Choroid plexus epithelial cell (primary cell): ENCODE measurements at regions not wholly inside any gene's neighbourhood (a gene's known extent, or its start where the extent isn't known, plus 50 kb on each side); places are given as distances from the start of the nearest gene placed in this dataset.

Experiments used
- DNase-seq: peaks from one replicate; pipeline ENCODE4 v3.0.0-alpha.2; 2010; ENCODE audit warnings: low read depth
- H3K4me3 ChIP-seq: 2 replicates; pipeline ENCODE4 v1.5.1; 2011; ENCODE audit warnings: low read depth, mild to moderate bottlenecking, control low read depth, low read length, moderate library complexity
- CTCF ChIP-seq: conservative IDR thresholded peaks from 2 replicates; pipeline ENCODE4 v1.5.1; 2011; ENCODE audit warnings: low read depth, mild to moderate bottlenecking, control low read depth, inconsistent platforms, low read length, moderate library complexity

GRCh38 chr2:59490994-59491393 lies 1062.5 kb downstream of the BCL11A start:
- no peak for DNase-seq
- TF ChIP-seq CTCF = no peak
- H3K4me3 ChIP-seq = no peak overlapping the region

- no peak for TF ChIP-seq CTCF
- no peak overlapping the region for H3K4me3 ChIP-seq
- DNase-seq = no peak
Observed at GRCh38 chr2:59490192-59490591, 1063.3 kb downstream of the BCL11A start.

GRCh38 chr2:59484673-59485072 lies 1068.8 kb downstream of the BCL11A start:
- no peak for TF ChIP-seq CTCF
- no peak overlapping the region for H3K4me3 ChIP-seq
- no peak for DNase-seq

GRCh38 chr2:59463426-59463825 lies 1090.0 kb downstream of the BCL11A start:
- no peak for TF ChIP-seq CTCF
- H3K4me3 ChIP-seq = no peak overlapping the region
- DNase-seq = no peak

GRCh38 chr2:59462422-59463197 lies 1090.8 kb downstream of the BCL11A start:
- no peak for TF ChIP-seq CTCF
- no peak for DNase-seq
- H3K4me3 ChIP-seq = no peak overlapping the region

- TF ChIP-seq CTCF = no peak
- no peak overlapping the region for H3K4me3 ChIP-seq
- no peak for DNase-seq
Observed at GRCh38 chr2:59461127-59461526, 1092.3 kb downstream of the BCL11A start.

- no peak overlapping the region for H3K4me3 ChIP-seq
- TF ChIP-seq CTCF = no peak
- no peak for DNase-seq
Observed at GRCh38 chr2:59458800-59459199, 1094.7 kb downstream of the BCL11A start.
